HEK293T (cell line): ENCODE measurements at regions not wholly inside any gene's neighbourhood (a gene's known extent, or its start where the extent isn't known, plus 50 kb on each side); places are given as distances from the start of the nearest gene placed in this dataset.

Source experiments
- CTBP1 ChIP-seq: fragments of 450-650 bp; IDR thresholded peaks from 2 replicates; pipeline ENCODE4 v1.6.1; 2016; ENCODE audit warnings: borderline replicate concordance
- ELF4 ChIP-seq: fragments of 450-650 bp; IDR thresholded peaks from 2 replicates; pipeline ENCODE4 v1.6.1; 2017; ENCODE audit warnings: antibody characterized with exemption
- FOXM1 ChIP-seq: fragments of 450-650 bp; IDR thresholded peaks from 2 replicates; pipeline ENCODE4 v1.6.1; 2017; ENCODE audit warnings: mild to moderate bottlenecking, borderline replicate concordance
- LEF1 ChIP-seq: fragments of 450-650 bp; IDR thresholded peaks from 2 replicates; pipeline ENCODE4 v1.6.1; 2017; ENCODE audit warnings: mild to moderate bottlenecking, borderline replicate concordance
- NFRKB ChIP-seq: fragments of 450-650 bp; IDR thresholded peaks from 2 replicates; pipeline ENCODE4 v1.6.1; 2016; ENCODE audit warnings: mild to moderate bottlenecking, moderate library complexity
- SP1 ChIP-seq: fragments of 450-650 bp; IDR thresholded peaks from 2 replicates; pipeline ENCODE4 v1.6.1; 2017
- TARDBP ChIP-seq: fragments of 450-650 bp; IDR thresholded peaks from 2 replicates; pipeline ENCODE4 v1.6.1; 2016
- ZNF384 ChIP-seq: fragments of 450-650 bp; IDR thresholded peaks from 2 replicates; pipeline ENCODE4 v1.6.1; 2016
- TF ChIP-seq, protein P1 (sequence below): fragments of 450-650 bp; IDR thresholded peaks from 2 replicates; pipeline ENCODE4 v1.6.1; 2016

DNA sequence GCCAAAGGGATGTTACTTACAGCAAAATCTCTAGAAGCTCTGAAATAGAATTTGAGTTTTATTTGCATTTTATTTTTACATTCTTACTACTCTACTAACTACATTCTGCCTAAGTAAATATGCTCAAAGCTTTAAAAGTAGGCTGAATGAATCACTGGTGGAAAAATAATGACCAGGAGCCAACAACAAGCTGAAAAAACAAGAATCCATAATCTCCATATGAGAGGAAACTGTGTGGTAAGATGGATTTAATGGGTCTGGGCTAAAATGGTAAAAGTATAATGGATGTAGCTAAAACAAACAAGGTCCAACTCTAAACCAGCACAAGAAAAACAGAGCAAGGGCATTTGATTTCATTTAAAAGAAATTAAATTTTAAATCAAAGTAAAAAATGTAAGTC lies 525.8 kb upstream of the FTMT start:
- TF ChIP-seq, protein P1, sequence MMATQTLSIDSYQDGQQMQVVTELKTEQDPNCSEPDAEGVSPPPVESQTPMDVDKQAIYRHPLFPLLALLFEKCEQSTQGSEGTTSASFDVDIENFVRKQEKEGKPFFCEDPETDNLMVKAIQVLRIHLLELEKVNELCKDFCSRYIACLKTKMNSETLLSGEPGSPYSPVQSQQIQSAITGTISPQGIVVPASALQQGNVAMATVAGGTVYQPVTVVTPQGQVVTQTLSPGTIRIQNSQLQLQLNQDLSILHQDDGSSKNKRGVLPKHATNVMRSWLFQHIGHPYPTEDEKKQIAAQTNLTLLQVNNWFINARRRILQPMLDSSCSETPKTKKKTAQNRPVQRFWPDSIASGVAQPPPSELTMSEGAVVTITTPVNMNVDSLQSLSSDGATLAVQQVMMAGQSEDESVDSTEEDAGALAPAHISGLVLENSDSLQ: no peak
- no peak for TF ChIP-seq TARDBP
- TF ChIP-seq NFRKB: no peak
- TF ChIP-seq LEF1: no peak
- TF ChIP-seq SP1: no peak
- TF ChIP-seq ELF4: no peak
- TF ChIP-seq CTBP1: no peak
- TF ChIP-seq ZNF384: no peak
- TF ChIP-seq FOXM1: no peak
